ENCODE measurements at regions not wholly inside any gene's neighbourhood (a gene's known extent, or its start where the extent isn't known, plus 50 kb on each side); places are given as distances from the start of the nearest gene placed in this dataset.

GRCh38 chr4:178395798-178396197 is 953.6 kb upstream of the AGA start:
- no peak for DNase-seq (ENCODE audit: low read depth in 2 of 2)

DNA sequence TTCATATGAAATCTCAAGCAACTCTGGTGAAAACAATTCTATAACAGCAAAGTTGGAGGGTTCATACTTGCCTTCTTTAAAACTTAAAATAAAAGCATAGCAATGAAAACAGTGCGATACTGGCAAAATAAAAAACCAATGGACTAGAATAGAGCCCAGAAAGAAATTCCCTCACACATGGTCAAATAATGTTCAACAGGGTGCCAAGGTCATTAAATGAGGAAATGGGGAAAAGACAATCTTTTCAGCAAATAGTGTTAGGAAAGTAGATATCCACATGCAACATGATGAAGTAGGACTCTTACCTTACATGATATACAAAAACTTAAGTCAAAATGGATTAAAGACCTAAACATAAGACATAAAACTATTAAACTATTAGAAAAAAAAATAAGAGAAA is 970.2 kb upstream of the AGA start:
- DNase-seq (ENCODE audit: low read depth in 2 of 2), result no peak

DNA sequence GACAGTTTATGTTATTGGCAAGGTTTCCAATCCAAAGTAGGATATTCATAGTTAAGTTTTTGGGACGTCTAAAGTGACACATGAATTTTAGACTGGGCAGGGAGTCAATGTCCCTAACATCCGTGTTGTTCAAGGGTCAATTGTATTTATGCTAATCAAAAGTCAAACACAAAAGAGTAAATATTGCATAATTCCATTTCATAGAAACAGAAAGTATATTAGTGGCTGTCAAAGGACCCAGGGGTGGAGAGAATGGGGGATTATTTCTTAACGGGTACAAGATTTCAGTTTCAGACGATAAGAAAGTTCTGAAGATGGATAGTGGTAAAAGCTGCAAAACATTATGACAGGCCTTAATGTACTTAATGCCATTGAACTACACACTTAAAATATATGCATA is 971.8 kb upstream of the AGA start:
- no peak for DNase-seq (ENCODE audit: low read depth in 2 of 2)

DNA sequence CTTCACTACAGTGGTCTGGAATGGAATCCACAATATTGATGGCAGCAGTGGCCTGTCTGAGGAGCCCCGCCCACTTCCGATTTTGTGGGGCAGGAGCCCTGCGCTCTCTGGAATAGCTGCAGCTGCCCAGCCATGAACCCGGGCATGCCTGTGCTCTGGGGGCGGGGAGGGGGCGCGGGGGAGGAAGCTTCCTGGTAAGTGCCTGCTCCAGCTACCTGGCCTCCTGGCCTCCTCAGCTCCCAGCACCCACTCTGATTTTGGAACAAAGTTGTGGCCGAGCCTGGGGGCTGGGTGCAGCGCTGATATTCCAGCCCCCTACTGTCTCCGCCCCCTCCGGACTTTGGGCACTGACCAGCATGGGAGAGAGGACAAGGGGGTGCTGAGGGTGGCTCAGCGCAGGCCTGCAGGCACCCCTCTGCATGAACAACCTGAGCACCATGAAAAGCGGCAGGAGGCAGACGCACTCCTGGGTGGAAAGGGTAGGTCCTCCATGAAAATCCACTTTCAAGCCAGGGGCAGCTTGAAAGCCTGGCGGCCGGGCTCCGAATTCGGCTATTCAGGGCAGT is 972.7 kb upstream of the AGA start:
- DNase-seq (ENCODE audit: low read depth in 2 of 2), result no peak

- DNase-seq (ENCODE audit: low read depth in 2 of 2), result no peak
These were observed 973.7 kb upstream of the AGA start for GRCh38 chr4:178415925-178416324.

DNA sequence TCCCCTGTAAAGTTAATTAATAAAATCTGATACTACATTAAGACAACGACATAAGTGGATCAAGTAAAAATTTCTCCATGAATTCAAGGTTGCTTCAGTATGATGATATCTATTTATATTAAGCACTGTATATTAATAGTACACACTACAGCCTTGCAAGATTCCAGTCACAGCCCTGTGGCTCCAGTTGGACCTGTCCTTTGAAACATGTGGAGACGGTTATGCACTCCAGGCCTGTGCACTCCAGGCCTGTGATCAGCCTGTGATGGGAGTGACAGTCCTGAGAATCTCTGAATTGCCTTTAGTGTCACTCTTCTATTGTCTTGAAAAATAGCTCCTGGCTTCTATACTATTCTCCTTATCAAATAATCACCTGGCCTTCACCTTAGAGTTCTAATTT is 981.1 kb upstream of the AGA start:
- DNase-seq (ENCODE audit: low read depth in 2 of 2), result no peak

GRCh38 chr4:178426871-178427270 is 984.6 kb upstream of the AGA start:
- DNase-seq (ENCODE audit: low read depth in 2 of 2), result no peak

DNA sequence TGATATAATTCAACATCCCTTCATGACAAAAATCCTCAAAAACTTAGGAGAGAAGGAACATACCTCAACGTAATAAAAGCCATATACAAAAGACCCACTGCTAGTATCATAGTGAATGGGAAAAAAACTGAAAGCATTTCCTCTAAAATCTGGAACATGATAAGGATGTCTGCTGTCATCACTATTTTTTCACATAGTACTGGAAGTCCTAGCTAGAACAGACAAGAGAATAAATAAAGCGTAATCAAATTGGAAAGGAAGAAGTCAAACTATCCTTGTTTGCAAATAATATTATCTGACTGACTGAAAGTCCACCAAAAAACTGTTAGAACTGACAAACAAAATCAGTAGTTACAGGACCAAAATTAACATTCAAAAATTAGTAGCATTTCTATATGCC is 985.4 kb upstream of the AGA start:
- DNase-seq (ENCODE audit: low read depth in 2 of 2), result no peak

- no peak for DNase-seq (ENCODE audit: low read depth in 2 of 2)
These were observed 1006.3 kb upstream of the AGA start for GRCh38 chr4:178448372-178449035.

DNA sequence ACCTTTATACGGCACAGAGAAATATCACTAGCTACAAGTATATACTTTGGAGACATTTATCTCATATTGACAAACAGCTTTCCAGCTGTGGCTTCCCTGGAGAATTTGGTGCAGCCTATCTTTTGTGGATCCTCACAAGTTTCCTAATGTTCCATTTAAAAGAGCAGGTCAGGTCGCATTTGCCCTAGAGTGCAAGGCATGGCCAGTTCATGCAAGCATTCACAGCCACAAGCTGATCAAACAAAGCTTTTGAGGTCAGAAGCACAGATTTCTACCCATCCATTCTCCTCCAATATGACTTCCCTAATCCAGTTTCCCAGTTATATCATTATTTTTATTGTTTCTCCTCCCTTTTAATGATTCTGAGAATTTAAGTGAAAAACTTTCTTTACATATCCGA is 1008.4 kb upstream of the AGA start:
- DNase-seq (ENCODE audit: low read depth in 2 of 2), result no peak

DNA sequence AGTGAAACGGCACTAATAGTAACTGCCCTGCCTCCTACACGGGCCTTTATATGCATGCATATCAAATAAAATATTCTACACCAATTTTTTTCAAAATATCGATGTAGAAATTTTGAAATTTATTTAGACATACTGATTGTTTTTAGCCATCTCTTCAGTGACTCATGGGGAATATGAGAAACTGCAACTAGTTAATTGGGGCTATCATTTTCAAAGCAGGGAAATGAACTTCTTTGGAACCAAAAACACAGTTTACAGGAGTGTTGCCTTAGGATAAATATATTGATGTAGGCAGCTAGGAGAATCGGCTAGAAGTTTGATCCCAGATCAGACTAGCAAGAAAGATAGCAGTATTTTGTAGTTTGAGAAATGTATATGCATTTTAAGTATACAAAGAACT is 1010.8 kb upstream of the AGA start:
- no peak for DNase-seq (ENCODE audit: low read depth in 2 of 2)

DNA sequence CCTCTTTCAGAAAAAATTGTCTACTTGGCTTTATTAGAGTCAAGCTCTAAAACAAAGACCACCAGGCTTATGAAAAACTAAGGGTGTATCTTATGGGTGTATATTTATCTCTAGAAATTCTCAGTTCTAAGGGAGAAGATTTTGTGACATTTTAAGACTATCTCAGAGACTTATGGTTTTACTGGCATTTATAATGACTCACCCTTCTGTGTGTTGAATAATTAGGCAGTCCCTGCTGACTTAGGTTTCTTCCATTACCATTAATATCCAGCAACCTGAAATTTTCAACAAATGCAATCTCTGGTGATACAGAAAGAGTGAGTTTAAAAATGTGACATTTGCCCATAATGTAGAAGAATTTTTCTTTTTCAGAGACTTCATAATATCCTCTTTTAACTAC is 1015.0 kb upstream of the AGA start:
- DNase-seq (ENCODE audit: low read depth in 2 of 2), result no peak

DNA sequence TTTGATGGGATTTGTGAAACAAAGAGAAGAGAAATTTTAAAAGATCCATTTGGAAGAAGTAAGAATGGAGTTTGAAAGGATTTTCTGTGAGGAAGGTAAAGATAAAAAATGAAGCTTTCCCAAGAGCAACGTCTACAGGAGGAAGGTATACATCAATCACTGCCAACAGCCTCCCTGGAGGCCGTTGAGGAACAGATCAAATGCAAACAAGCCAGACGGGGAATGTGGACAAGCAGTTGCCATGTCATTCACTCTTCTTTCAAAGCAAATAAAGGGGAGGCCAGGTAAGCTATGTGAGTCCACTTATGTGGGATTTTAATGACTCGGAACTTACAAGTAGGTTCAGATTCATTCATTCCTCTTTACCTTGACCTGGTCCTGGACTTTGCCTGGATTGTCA is 1020.5 kb upstream of the AGA start:
- no peak for DNase-seq (ENCODE audit: low read depth in 2 of 2)

GRCh38 chr4:178463747-178464146 is 1021.5 kb upstream of the AGA start:
- no peak for DNase-seq (ENCODE audit: low read depth in 2 of 2)

DNA sequence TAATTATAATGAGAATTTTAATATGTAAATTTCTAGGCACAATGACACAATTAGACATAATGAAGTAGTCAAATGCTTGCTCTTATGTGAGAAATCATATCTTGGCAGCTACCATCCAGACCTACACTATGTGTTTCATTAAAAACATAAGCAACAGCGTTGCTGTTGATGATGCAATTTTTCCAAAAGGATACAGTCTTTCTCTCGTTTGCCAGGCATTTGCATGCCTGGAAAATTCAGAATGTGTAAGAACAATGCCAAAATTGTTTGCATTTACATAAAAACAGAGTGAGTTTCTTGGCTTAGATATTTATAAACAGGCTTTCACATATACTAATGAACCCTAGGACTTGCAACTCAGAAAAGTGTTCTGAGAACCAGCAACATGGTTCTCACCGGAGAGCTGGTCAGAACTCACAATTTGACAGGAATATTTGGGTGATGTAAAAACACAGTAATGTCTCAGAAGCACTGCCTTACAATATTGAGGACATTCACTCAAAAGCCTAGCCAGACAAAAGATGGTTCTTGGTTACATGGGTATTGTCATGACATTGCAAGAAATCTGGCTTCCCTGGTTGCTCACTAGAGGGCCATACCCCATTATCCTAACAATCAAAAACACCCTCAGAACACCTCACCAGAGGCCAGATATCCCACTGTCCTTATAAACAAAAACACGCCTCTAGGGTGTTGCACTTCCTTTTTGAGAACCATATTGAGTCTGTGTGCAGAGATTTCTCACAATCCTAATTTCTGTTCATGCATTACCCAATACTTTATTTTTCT is 1029.0 kb upstream of the AGA start:
- no peak for DNase-seq (ENCODE audit: low read depth in 2 of 2)

GRCh38 chr4:178471994-178472393 is 1029.8 kb upstream of the AGA start:
- no peak for DNase-seq (ENCODE audit: low read depth in 2 of 2)

GRCh38 chr4:178480105-178480504 is 1037.9 kb upstream of the AGA start:
- no peak for DNase-seq (ENCODE audit: low read depth in 2 of 2)

GRCh38 chr4:178480881-178481280 is 1038.6 kb upstream of the AGA start:
- no peak for DNase-seq (ENCODE audit: low read depth in 2 of 2)

GRCh38 chr4:178481564-178481963 is 1039.3 kb upstream of the AGA start:
- no peak for DNase-seq (ENCODE audit: low read depth in 2 of 2)

- DNase-seq (ENCODE audit: low read depth in 2 of 2), result no peak
These were observed 1080.8 kb upstream of the AGA start for GRCh38 chr4:178523038-178523437.

DNA sequence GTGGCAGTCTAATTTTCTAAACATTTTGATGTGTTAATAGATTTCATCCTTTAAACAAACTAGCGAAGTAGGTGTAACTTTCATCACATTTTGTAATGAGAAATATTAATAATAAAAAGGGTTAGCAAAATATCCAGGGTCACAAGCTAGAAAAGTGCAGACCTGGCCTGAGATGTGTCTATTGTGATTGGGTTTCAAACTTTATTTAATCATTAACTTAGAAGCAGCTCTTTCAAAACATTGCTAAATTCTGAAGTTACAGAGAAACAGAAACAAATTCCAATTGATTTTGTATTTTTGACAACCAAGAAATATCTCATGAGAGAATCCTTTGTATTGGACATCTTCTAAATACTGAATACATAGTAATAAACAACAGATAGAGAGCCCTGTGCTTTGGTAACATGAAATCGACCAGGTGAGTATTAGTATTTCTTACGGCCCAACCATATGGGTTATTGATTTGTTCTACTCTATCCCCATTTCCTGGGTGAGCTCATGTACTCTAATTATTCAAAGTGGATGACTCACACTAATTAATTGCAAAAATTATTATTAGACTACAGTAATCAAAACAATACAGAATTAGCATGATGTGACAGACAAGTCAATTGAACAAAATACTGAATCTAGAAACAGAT is 1093.8 kb upstream of the AGA start:
- DNase-seq (ENCODE audit: low read depth in 2 of 2), result no peak

DNA sequence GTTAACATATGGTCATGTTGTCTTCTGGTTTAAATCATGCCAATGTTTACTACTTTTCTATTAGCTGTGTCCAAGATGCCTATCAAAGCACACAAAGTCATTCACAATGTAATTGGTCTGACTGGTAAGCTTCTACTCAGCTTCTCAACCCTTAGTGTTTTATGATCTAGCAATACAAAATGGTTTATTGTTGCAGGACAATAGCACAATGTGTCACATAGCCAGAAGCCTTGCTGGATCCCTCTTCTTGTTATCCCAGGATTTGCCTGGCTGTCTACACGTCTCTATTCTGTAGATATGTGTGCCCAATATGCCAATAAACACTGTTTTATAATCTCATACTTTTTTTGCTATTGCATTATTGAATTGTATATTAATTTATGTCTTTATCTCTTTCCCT is 1111.0 kb upstream of the AGA start:
- DNase-seq (ENCODE audit: low read depth in 2 of 2), result no peak

- DNase-seq (ENCODE audit: low read depth in 2 of 2), result no peak
These were observed 1112.1 kb upstream of the AGA start for GRCh38 chr4:178554352-178554751.
